Chondrocyte (in vitro differentiated cells): ENCODE measurements at regions not wholly inside any gene's neighbourhood (a gene's known extent, or its start where the extent isn't known, plus 50 kb on each side); places are given as distances from the start of the nearest gene placed in this dataset.

Experiments used
- DNase-seq: peaks from one replicate; pipeline ENCODE4 v3.0.0; 2021; ENCODE audit warnings: mixed read lengths, low spot score
- H3K27ac Mint-ChIP-seq: one replicate; pipeline ENCODE4 v1.8.0; 2021; ENCODE audit warnings: mild to moderate bottlenecking, moderate library complexity, mixed read lengths; ENCODE audit not compliant: unreplicated experiment
- H3K27me3 Mint-ChIP-seq: 2 replicates; pipeline ENCODE4 v1.8.0; 2021; ENCODE audit warnings: low read depth, mixed read lengths
- H3K36me3 Mint-ChIP-seq: 2 replicates; pipeline ENCODE4 v1.8.0; 2021; ENCODE audit warnings: low read depth, mixed read lengths
- H3K4me1 Mint-ChIP-seq: 2 replicates; pipeline ENCODE4 v1.8.0; 2021; ENCODE audit warnings: low read depth, mild to moderate bottlenecking, mixed read lengths
- H3K4me3 Mint-ChIP-seq: one replicate; pipeline ENCODE4 v1.8.0; 2021; ENCODE audit warnings: mild to moderate bottlenecking, moderate library complexity, mixed read lengths; ENCODE audit not compliant: unreplicated experiment
- H3K9me3 Mint-ChIP-seq: 2 replicates; pipeline ENCODE4 v1.8.0; 2021; ENCODE audit warnings: low read depth, mixed read lengths
- CTCF ChIP-seq: fragments of 200-600 bp; sonication (generic); IDR thresholded peaks from 2 replicates; pipeline ENCODE4 v1.5.0; 2021; ENCODE audit warnings: antibody characterized with exemption, mild to moderate bottlenecking, moderate library complexity

DNA sequence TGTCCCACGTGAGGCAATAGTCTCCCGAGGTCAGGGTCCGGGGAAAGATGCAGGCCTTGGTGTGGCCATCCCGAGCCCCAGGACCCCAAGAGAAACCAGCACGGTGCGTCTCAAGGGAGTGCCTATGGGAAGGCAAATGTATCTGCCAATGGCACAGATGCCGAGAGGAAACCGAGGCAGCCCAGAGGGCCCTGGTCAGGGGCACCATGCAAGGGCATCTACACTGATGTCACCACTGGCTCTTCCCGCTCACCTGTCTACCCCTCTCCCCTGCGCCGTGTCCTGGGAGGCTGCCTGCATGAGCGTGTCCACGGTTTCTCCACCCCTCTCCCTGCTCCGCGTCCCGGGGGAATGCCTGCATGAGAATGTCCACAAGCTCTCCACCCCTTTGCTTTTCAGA is 1318.8 kb downstream of the TBC1D22A start:
- Mint-ChIP-seq H3K4me1 (no peaks in the 10 kb centered on the region), H3K4me3 (no peak overlapping the region), H3K27ac (no peak overlapping the region), H3K36me3 (no peaks in the 10 kb centered on the region), H3K27me3 (peaks cover 18% of the 10 kb centered on the region), H3K9me3 (no peaks in the 10 kb centered on the region)
- DNase-seq = no peak
- TF ChIP-seq CTCF = no peak

DNA sequence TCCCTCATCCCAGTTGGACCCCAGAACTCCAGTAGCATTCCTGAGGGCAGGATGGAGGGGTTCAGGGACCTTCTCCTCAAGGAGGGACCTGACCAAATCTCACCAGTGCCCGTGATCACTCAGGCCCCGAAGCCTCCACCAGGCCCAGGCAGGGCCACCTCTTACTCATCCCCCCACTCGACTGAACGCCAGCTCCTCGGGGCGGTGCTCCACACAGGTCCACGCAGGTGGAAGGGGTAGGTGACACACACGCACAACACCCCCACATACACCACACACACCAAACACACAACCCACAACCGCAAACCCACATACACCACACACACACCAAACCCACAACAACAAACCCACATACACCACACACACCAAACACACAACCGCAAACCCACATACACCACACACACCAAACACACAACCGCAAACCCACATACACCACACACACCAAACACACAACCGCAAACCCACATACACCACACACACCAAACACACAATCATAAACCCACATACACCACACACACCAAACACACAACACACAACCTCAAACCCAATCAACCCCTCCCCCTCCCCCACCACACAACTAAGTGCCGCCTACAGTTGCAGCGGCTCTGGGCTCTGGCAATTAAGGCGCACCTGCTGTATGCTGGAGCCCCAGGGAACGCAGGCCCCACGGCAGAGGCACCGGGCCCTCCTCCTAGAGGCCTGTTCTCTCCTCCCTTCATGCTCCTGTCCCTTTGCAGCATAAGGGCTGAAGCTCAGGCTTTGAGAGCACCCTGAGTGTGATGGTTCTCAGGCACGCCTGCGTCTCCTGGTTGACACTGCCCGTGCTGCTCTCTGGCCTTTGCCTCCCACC is 1318.1 kb downstream of the TBC1D22A start:
- H3K27me3 Mint-ChIP-seq = peaks cover 16% of the 10 kb centered on the region

DNA sequence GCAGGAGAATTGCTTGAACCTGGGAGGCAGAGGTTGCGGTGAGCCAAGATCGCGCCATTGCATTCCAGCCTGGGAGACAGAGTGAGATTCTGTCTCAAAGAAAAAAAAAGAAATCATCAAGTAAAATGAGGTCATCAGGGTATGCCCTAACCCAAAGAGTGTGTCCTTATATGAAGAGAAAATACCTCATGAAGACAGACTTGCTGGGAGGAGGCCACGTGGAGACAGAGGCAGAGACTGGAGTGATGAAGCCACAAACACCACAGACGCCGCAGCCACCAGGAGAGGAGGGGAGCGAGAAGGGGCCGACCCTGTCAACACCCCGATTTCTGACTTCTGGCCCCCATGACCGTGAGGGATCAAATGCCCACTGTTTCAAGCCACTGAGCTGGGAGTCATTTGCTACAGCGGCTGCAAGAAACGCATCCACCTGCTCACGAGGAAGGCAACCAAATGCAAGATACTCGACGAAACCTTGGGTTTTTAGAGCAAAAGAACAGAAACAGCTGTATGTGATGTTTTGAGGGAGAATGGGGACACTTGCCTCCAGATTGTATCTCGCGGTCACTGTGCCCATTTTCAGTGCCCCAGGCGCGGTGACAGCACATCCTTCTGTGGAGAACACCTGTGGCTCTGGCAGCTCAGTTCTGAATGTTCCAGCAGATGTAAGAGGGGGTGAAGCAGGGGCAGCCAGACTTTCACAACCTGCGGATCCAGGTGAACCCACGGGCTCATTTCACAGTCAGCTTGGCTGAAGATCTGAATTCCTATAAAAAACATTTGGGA is 1317.2 kb downstream of the TBC1D22A start:
- peaks cover 17% of the 10 kb centered on the region for H3K27me3 Mint-ChIP-seq
- no peaks in the 10 kb centered on the region for H3K4me1 Mint-ChIP-seq
- no peaks in the 10 kb centered on the region for H3K9me3 Mint-ChIP-seq
- H3K4me3 Mint-ChIP-seq = no peak overlapping the region
- H3K36me3 Mint-ChIP-seq = no peaks in the 10 kb centered on the region
- no peak for TF ChIP-seq CTCF
- no peak overlapping the region for H3K27ac Mint-ChIP-seq
- no peak for DNase-seq

More for the DNA sequence above, 1318.1 kb downstream of the TBC1D22A start:
- DNase-seq = no peak
- H3K27ac Mint-ChIP-seq = no peak overlapping the region
- no peaks in the 10 kb centered on the region for H3K9me3 Mint-ChIP-seq
- no peak for TF ChIP-seq CTCF
- H3K4me1 Mint-ChIP-seq = no peaks in the 10 kb centered on the region
- no peaks in the 10 kb centered on the region for H3K36me3 Mint-ChIP-seq
- no peak overlapping the region for H3K4me3 Mint-ChIP-seq

GRCh38 chr22:48078825-48079224 is 1316.4 kb downstream of the TBC1D22A start:
- Mint-ChIP-seq H3K36me3 (no peaks in the 10 kb centered on the region), H3K4me3 (no peak overlapping the region), H3K4me1 (no peaks in the 10 kb centered on the region), H3K9me3 (no peaks in the 10 kb centered on the region), H3K27me3 (peaks cover 17% of the 10 kb centered on the region), H3K27ac (no peak overlapping the region)
- no peak for TF ChIP-seq CTCF
- DNase-seq = no peak

DNA sequence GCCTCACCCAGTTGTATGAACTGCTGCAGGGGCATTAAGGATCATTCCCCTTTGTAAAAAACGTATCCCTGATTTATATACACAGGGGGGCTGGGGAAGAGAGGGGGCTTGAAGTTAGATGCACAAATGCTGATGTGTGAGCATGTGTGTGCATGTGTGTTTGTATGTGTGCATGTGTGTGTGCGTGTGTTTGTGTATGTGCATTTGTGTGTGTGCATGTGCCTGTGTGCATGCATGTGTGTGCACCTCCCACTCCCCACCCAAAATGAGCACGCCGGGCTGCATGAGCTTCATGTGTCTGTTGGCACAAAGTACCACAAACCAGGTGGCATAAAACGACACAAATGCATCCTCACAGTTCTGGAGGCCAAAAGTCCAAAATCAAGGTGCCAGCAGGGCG is 1315.2 kb downstream of the TBC1D22A start:
- no peaks in the 10 kb centered on the region for H3K36me3 Mint-ChIP-seq
- no peaks in the 10 kb centered on the region for H3K4me1 Mint-ChIP-seq
- DNase-seq = no peak
- H3K4me3 Mint-ChIP-seq = no peak overlapping the region
- TF ChIP-seq CTCF = no peak
- H3K27me3 Mint-ChIP-seq = peaks cover 21% of the 10 kb centered on the region
- H3K27ac Mint-ChIP-seq = no peak overlapping the region
- H3K9me3 Mint-ChIP-seq = no peaks in the 10 kb centered on the region
